HEK293T (cell line): ENCODE measurements at regions not wholly inside any gene's neighbourhood (a gene's known extent, or its start where the extent isn't known, plus 50 kb on each side); places are given as distances from the start of the nearest gene placed in this dataset.

ENCODE experiments used
- ARNT ChIP-seq: fragments of 450-650 bp; IDR thresholded peaks from 2 replicates; pipeline ENCODE4 v1.6.1; 2017; ENCODE audit warnings: mild to moderate bottlenecking
- BHLHE40 ChIP-seq: fragments of 450-650 bp; IDR thresholded peaks from 2 replicates; pipeline ENCODE4 v1.6.1; 2016; ENCODE audit warnings: mild to moderate bottlenecking, moderate library complexity, borderline replicate concordance
- CTBP1 ChIP-seq: fragments of 450-650 bp; IDR thresholded peaks from 2 replicates; pipeline ENCODE4 v1.6.1; 2016; ENCODE audit warnings: borderline replicate concordance
- FOXA1 ChIP-seq: fragments of 450-650 bp; IDR thresholded peaks from 2 replicates; pipeline ENCODE4 v1.6.1; 2016; ENCODE audit warnings: mild to moderate bottlenecking
- FOXK2 ChIP-seq: fragments of 450-650 bp; IDR thresholded peaks from 2 replicates; pipeline ENCODE4 v1.6.1; 2016; ENCODE audit warnings: mild to moderate bottlenecking
- FOXM1 ChIP-seq: fragments of 450-650 bp; IDR thresholded peaks from 2 replicates; pipeline ENCODE4 v1.6.1; 2017; ENCODE audit warnings: mild to moderate bottlenecking, borderline replicate concordance
- HDGF ChIP-seq: fragments of 450-650 bp; IDR thresholded peaks from 2 replicates; pipeline ENCODE4 v1.6.1; 2017; ENCODE audit warnings: antibody characterized with exemption, borderline replicate concordance
- L3MBTL2 ChIP-seq: fragments of 450-650 bp; conservative IDR thresholded peaks from 2 replicates; pipeline ENCODE4 v1.6.1; 2016; ENCODE audit warnings: mild to moderate bottlenecking
- LEF1 ChIP-seq: fragments of 450-650 bp; IDR thresholded peaks from 2 replicates; pipeline ENCODE4 v1.6.1; 2017; ENCODE audit warnings: mild to moderate bottlenecking, borderline replicate concordance
- NFRKB ChIP-seq: fragments of 450-650 bp; IDR thresholded peaks from 2 replicates; pipeline ENCODE4 v1.6.1; 2016; ENCODE audit warnings: mild to moderate bottlenecking, moderate library complexity
- PKNOX1 ChIP-seq: fragments of 450-650 bp; IDR thresholded peaks from 2 replicates; pipeline ENCODE4 v1.6.1; 2016
- SP1 ChIP-seq: fragments of 450-650 bp; IDR thresholded peaks from 2 replicates; pipeline ENCODE4 v1.6.1; 2017
- TARDBP ChIP-seq: fragments of 450-650 bp; IDR thresholded peaks from 2 replicates; pipeline ENCODE4 v1.6.1; 2016
- ZNF384 ChIP-seq: fragments of 450-650 bp; IDR thresholded peaks from 2 replicates; pipeline ENCODE4 v1.6.1; 2016

- no peak for TF ChIP-seq FOXK2
- no peak for TF ChIP-seq ZNF384
- TF ChIP-seq PKNOX1: no peak
- no peak for TF ChIP-seq LEF1
- TF ChIP-seq ARNT: no peak
- TF ChIP-seq BHLHE40: no peak
- TF ChIP-seq HDGF: no peak
- no peak for TF ChIP-seq FOXM1
- no peak for TF ChIP-seq FOXA1
- TF ChIP-seq L3MBTL2: no peak
- no peak for TF ChIP-seq NFRKB
- no peak for TF ChIP-seq TARDBP
- TF ChIP-seq SP1: no peak
- TF ChIP-seq CTBP1: no peak
Measured at GRCh38 chr4:100819505-100819904, 301.7 kb upstream of the EMCN start.
